ENCODE measurements at regions not wholly inside any gene's neighbourhood (a gene's known extent, or its start where the extent isn't known, plus 50 kb on each side); places are given as distances from the start of the nearest gene placed in this dataset.

- DNase-seq (ENCODE audit: low read depth, low spot score) (no peak), FAIRE-seq (no peak)
- Histone ChIP-seq H3K9ac (ENCODE audit: control insufficient read depth, extremely low read depth, insufficient read depth, low read length) (no peak overlapping the region), H3K4me3 (ENCODE audit: control insufficient read depth in 2 of 3, extremely low read depth in 1 of 3, insufficient read depth in 2 of 3, low read depth in 1 of 3, low read length in 3 of 3) (no peak overlapping the region), H3K36me3 (ENCODE audit: control insufficient read depth in 2 of 2, extremely low read depth in 1 of 2, insufficient read depth in 2 of 2, low read length in 2 of 2) (no peaks in the 10 kb centered on the region), H3K9me3 (ENCODE audit: control insufficient read depth, low read depth, low read length) (no peaks in the 10 kb centered on the region), H3K4me2 (ENCODE audit: control insufficient read depth, extremely low read depth, insufficient read depth, low read depth, low read length) (no peak overlapping the region), H3K27me3 (ENCODE audit: control insufficient read depth, extremely low read depth, insufficient read depth, low read length) (no peaks in the 10 kb centered on the region), H3K4me1 (ENCODE audit: control insufficient read depth, extremely low read depth, insufficient read depth, low read length) (no peaks in the 10 kb centered on the region), H3K79me2 (ENCODE audit: control insufficient read depth, insufficient read depth, low read length) (no peaks in the 10 kb centered on the region), H4K20me1 (ENCODE audit: control insufficient read depth, extremely low read depth, insufficient read depth, low read length) (no peaks in the 10 kb centered on the region), H3K9me1 (ENCODE audit: control insufficient read depth, extremely low read depth, insufficient read depth, low read length) (no peaks in the 10 kb centered on the region), H2AFZ (ENCODE audit: control insufficient read depth, low read length) (no peak overlapping the region), H3K27ac (ENCODE audit: control insufficient read depth, insufficient read depth, low read length) (no peak overlapping the region)
- dilution Hi-C loops (cut with MboI; ENCODE audit: extremely low pct_ligation_motif_present, low sequenced_read_pairs), result no loop called here
- TF ChIP-seq CTCF (optimal IDR thresholded peaks at IDR 0.05 in 1 of 3, IDR thresholded peaks at IDR 0.05 in 1 of 3, conservative IDR thresholded peaks at IDR 0.05 in 1 of 3; ENCODE audit: extremely low read depth in 1 of 3, insufficient read depth in 2 of 3, low read length in 3 of 3), result no peak
- TF ChIP-seq EZH2 (IDR thresholded peaks at IDR 0.05; ENCODE audit: low read length), result no peak
Observed at GRCh38 chr3:34174740-34175139, 376.3 kb downstream of the PDCD6IP start.

- no peak for DNase-seq (ENCODE audit: low read depth, low spot score)
- Histone ChIP-seq H3K79me2 (ENCODE audit: control insufficient read depth, insufficient read depth, low read length) (no peaks in the 10 kb centered on the region), H3K9me1 (ENCODE audit: control insufficient read depth, extremely low read depth, insufficient read depth, low read length) (no peaks in the 10 kb centered on the region), H2AFZ (ENCODE audit: control insufficient read depth, low read length) (no peak overlapping the region), H4K20me1 (ENCODE audit: control insufficient read depth, extremely low read depth, insufficient read depth, low read length) (no peaks in the 10 kb centered on the region), H3K4me2 (ENCODE audit: control insufficient read depth, extremely low read depth, insufficient read depth, low read depth, low read length) (no peak overlapping the region), H3K9me3 (ENCODE audit: control insufficient read depth, low read depth, low read length) (no peaks in the 10 kb centered on the region), H3K9ac (ENCODE audit: control insufficient read depth, extremely low read depth, insufficient read depth, low read length) (no peak overlapping the region), H3K4me3 (ENCODE audit: control insufficient read depth in 2 of 3, extremely low read depth in 1 of 3, insufficient read depth in 2 of 3, low read depth in 1 of 3, low read length in 3 of 3) (no peak overlapping the region), H3K4me1 (ENCODE audit: control insufficient read depth, extremely low read depth, insufficient read depth, low read length) (no peaks in the 10 kb centered on the region), H3K36me3 (ENCODE audit: control insufficient read depth in 2 of 2, extremely low read depth in 1 of 2, insufficient read depth in 2 of 2, low read length in 2 of 2) (no peaks in the 10 kb centered on the region), H3K27me3 (ENCODE audit: control insufficient read depth, extremely low read depth, insufficient read depth, low read length) (no peaks in the 10 kb centered on the region), H3K27ac (ENCODE audit: control insufficient read depth, insufficient read depth, low read length) (no peak overlapping the region)
- TF ChIP-seq EZH2 (IDR thresholded peaks at IDR 0.05; ENCODE audit: low read length) (no peak), CTCF (optimal IDR thresholded peaks at IDR 0.05 in 1 of 3, IDR thresholded peaks at IDR 0.05 in 1 of 3, conservative IDR thresholded peaks at IDR 0.05 in 1 of 3; ENCODE audit: extremely low read depth in 1 of 3, insufficient read depth in 2 of 3, low read length in 3 of 3) (no peak)
- no peak for FAIRE-seq
- dilution Hi-C loops (cut with MboI; ENCODE audit: extremely low pct_ligation_motif_present, low sequenced_read_pairs), result no loop called here
Observed at GRCh38 chr3:34175636-34176176, 377.3 kb downstream of the PDCD6IP start.

Measured in keratinocyte (primary cell).